Omental fat pad (tissue), 3 donors: ENCODE measurements at regions not wholly inside any gene's neighbourhood (a gene's known extent, or its start where the extent isn't known, plus 50 kb on each side); places are given as distances from the start of the nearest gene placed in this dataset.
"Not testable (repeated sequence)": the region's sequence is repeated elsewhere in the genome, so short reads cannot be mapped to it uniquely, and the experiment has no call there.

Experiments
- ATAC-seq: fragments of 150-250 bp; one replicate; pipeline ENCODE4 v1.9.1; 2016; ENCODE audit warnings: mild to moderate bottlenecking, moderate library complexity; ENCODE audit not compliant: low FRiP score
- DNase-seq: peaks from one replicate; pipeline ENCODE4 v3.0.0-alpha.2; 2019; ENCODE audit warnings: low spot score
- TF ChIP-seq, protein P1 (sequence below), 3 donors: fragments of 450-650 bp; IDR thresholded peaks; one replicate each; pipeline ENCODE4 v1.5.1; 2016 to 2017; ENCODE audit warnings: antibody characterized with exemption in 3 of 3, mild to moderate bottlenecking in 3 of 3, moderate library complexity in 2 of 3

DNA sequence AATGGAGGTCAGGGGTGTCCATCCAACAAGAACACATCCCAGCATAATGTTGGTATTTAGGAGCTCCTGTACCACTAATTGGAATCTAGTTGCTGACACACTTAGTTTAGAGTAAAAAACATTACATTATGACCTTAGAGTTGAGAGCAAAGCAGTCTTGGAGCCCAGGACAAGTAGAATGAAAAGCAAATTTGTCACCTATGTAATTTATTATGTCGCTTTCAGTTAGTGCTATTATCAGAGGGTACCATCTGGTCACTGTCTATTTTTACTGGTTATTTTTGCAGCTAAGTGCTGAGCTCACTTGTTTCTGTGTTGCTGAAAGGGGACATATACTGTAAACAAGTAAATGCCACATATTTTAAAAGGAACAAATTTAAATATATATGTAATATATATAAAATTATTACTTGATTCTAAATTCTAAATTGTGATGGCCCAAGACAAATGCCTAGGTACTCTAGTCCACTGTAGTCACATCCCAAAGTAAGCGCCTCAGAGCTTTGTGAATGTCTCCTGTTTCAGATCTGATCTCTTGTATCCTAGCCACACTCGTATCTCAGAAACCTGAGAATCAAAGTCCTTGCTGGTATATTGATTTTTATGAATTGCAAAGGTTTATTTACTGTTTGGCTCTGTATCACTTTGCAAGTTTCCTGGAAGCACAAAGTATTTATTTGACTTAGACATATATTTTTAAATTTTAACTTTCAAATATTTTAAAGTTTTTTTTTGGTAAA lies 148.6 kb upstream of the MAN1A1 start:
- TF ChIP-seq, protein P1, sequence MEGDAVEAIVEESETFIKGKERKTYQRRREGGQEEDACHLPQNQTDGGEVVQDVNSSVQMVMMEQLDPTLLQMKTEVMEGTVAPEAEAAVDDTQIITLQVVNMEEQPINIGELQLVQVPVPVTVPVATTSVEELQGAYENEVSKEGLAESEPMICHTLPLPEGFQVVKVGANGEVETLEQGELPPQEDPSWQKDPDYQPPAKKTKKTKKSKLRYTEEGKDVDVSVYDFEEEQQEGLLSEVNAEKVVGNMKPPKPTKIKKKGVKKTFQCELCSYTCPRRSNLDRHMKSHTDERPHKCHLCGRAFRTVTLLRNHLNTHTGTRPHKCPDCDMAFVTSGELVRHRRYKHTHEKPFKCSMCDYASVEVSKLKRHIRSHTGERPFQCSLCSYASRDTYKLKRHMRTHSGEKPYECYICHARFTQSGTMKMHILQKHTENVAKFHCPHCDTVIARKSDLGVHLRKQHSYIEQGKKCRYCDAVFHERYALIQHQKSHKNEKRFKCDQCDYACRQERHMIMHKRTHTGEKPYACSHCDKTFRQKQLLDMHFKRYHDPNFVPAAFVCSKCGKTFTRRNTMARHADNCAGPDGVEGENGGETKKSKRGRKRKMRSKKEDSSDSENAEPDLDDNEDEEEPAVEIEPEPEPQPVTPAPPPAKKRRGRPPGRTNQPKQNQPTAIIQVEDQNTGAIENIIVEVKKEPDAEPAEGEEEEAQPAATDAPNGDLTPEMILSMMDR (IDR thresholded peaks at IDR 0.05): no peak
- ATAC-seq: no peak
- DNase-seq: no peak

DNA sequence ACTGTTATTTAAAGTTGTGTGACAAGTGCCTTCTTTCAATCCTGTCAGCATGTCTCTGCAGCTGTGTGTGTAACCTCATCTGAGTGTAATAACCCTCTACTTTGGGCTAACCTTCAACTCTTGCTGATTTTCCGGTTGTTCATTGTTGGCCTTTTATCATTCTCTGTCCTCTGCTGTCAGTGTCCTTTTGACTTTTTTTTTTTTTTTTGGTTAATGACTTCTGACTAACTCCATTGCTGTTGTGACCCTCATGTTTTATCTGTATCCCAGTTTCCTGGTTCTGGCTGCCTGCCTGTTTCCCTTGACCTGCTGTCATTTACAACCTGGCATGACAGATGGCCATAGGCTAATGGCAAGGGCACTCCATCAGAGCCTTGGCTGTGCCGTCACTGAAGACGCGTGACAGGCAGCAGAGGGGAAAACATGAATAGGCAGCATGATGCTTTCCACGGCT lies 145.7 kb upstream of the MAN1A1 start:
- TF ChIP-seq, protein P1 (IDR thresholded peaks at IDR 0.05): no peak
- ATAC-seq (no peak), DNase-seq (no peak)

DNA sequence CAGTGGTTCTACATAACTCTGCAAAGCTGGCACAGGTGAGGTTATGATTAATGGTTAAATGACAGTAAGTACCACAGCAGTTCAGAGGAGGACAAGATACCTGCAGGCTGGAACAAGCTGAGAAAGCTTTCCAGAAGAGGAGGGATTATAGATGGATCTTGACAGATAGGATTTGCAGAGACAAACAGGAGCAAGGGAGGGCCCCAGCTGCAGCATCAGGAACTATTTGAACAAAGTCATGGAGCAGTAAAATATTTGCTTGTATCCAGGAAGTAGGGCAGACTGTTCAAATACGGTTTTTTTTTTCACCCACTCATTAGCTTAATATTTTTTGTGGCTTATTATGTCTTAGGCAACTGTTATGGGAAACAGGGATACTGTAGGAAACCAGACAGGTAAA lies 144.4 kb upstream of the MAN1A1 start:
- TF ChIP-seq, protein P1 (IDR thresholded peaks at IDR 0.05): no peak
- DNase-seq (no peak), ATAC-seq (no peak)

DNA sequence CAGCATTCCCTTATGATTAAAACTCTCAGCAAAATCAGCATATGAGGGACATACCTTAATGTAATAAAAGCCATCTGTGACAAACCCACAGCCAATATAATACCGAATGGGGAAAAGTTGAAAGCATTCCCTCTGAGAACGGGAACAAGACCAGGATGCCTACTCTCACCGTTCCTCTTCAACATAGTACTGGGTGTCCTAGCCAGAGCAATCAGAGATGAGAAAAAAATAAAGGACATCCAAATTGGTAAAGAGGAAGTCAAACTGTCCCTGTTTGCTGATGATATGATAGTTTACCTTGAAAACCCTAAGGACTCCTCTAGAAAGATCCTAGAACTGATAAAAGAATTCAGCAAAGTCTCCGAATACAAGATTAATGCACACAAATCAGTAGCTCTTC lies 141.6 kb upstream of the MAN1A1 start:
- not testable (repeated sequence) for ATAC-seq, DNase-seq

DNA sequence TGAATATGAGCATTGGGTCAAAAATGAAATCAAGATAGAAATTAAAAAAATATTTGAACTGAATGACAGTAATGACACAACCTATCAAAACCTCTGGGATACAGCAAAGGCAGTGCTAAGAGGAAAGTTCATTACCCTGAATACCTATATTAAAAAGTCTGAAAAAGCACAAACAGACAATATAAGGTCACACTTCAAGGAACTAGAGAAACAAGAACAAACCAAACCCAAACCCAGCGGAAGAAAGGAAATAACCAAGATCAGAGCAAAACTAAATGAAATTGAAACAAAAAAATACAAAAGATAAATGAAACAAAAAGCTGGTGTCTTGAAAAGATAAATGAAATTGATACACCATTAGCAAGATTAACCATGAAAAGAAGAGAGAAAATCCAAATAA lies 140.5 kb upstream of the MAN1A1 start:
- not testable (repeated sequence) for DNase-seq, ATAC-seq

DNA sequence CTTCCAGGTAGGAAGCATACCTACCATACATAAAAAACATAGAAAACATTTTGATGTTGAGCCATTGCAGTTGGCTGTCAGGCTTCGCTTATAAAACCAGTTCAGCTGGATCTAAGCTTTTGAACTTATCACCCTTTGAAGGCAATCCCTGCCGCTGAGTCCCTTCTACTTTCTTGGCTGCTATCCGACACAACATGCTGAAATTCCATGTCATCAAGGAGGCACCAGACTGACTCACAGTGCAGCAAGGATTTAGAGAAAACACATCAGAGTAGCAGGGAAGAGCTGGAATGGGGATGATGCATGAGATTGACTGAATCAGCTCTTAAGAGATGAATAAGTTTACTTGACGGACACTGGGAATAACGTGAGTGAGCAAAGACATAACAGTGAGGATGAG lies 135.0 kb upstream of the MAN1A1 start:
- DNase-seq (no peak), ATAC-seq (no peak)
- TF ChIP-seq, protein P1 (IDR thresholded peaks at IDR 0.05): no peak

DNA sequence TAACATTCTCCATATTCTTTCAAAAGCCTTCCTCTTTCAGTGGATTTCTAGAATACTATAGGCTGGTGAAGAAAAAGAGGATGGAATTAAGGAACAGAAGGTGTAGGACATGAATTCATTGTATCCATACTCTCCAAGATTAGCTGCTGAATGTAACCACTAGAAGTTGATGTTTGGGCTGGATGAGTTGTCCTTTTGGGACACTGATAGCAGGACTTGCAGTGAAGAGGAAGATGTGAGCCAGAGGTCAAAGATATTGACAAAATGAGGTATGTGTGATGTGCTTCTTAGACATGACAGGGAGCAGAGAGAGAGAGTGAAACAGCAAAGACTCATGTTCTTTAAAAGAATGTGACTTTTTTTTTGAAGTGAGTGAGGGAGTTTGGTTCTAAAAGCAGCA lies 134.3 kb upstream of the MAN1A1 start:
- ATAC-seq (no peak), DNase-seq (no peak)
- TF ChIP-seq, protein P1 (IDR thresholded peaks at IDR 0.05): no peak

DNA sequence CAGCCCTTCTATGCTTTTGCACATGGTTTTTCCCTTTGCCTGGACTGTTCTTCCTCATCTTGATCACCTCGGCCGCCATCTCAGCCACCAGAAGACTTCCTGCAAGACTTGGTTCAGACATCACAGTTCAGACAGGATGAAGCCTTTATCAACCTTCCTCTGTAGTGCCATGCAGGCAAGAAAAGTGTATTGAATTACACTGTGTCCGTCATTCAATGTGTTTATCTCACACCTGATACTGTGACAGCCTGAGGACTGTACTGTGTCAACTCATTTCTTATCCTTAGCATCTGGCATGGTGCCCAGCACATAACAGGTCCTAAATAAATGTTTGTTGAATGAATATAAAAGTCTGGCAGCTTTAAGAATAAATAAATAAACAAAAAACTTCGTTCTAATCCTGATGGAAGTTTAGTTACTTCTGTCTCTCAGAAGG lies 133.3 kb upstream of the MAN1A1 start:
- TF ChIP-seq, protein P1 (IDR thresholded peaks at IDR 0.05): no peak
- ATAC-seq: no peak
- no peak for DNase-seq
